CD4-positive, alpha-beta T cell treated with Interleukin-4 for 4 hours (primary cell): ENCODE measurements at regions not wholly inside any gene's neighbourhood (a gene's known extent, or its start where the extent isn't known, plus 50 kb on each side); places are given as distances from the start of the nearest gene placed in this dataset.
"Not testable (repeated sequence)": the region's sequence is repeated elsewhere in the genome, so short reads cannot be mapped to it uniquely, and the experiment has no call there.

ENCODE experiments used
- DNase-seq: peaks from one replicate; pipeline ENCODE4 v3.0.0-alpha.2; 2020

GRCh38 chr10:107546284-107546683, 381.8 kb upstream of the SORCS1 start:
- no peak for DNase-seq

DNA sequence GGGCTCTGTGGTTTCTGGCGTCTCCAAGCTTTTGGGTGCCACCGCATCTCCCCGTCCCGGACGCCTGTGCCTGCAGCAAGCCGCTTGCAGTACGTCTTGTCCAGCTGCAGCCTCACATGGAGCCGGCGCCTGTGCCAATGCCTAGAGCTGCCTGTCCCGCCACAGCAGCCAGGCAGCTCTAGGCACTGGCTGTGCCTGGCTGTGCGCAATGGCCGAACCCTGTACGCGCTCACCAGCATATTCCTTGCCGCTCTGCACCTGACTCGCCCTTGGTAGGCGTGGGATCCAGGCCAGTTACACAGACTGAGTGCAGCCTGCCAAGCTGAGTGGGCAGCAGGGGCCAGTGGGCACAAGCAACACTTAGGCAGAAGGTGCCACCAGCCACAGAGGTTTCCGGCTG, 381.2 kb upstream of the SORCS1 start:
- DNase-seq, result no peak

DNA sequence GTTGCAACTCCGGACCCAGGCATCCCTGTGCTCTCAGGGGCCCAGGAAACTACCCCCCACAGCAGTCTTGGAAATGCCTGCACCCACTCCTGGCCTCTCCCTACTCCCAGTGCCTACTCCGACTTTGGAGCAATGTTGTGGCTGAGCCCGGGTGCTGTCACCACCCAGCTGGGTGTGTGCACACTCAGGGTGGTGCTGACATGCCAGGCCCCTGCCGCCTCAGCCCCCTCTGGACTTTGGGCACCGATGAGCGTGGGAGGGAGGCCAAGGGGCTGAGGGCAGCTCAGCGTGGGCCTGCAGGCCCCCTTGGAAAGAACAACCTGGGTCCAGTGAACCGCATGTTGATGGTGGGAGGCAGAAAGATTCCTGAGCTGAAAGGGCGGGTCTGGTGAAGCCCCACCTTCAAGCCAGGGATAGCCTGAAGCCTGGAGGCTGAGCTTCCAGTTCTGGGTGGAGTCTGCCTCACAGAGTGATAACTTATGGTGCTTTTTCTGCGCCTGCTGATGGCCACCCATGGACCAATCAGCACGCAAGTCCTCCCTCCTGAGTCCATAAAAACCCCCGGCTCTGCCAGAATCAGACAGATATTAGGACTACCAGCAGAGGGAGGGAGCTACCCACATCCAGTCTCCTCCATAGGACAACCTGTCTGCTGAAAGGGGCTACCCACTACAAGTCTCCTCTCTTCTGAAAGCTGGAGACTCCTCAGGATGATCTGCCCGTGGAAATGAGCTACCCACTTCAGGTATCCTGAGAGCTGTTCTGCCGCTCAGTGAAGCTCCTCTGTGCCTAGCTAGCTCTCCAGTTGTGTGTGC, 380.4 kb upstream of the SORCS1 start:
- DNase-seq, result no peak

DNA sequence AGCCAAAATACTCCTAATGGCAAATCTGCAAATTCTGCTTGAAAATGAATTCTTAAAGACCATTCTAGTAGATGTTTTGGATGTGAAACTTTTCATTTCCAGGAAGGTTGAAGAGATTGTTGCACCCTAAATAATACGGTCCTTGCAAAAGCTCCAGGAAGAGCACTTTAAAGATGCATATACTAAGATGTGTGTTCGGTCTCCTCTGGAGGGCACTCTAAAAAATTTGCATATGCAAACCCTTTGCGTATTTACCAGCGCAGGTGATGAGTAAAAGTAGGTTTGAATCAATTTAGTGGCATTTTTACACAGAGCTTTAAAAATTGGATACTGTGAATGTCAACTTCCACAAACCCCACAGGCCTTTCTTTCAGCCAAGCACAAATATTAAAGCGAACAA, 378.1 kb upstream of the SORCS1 start:
- DNase-seq, result no peak

DNA sequence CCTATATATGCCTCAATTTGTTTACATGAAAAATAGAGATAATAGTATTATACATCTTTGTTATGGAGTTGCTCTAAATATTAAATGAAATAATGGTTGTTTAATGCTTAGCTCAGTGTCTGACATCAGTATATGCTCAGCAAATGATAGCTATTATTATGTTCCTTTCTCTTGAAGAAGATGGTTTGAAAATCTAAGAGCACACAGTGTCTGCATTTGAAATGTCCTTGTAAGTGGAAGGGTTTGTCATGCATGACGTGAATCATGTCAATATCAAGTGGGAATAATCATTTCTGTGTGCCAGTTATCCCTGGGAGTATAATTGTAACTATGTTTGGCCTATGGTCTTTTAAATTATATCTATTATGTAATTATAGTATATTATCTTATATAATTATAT, 377.5 kb upstream of the SORCS1 start:
- DNase-seq, result no peak

DNA sequence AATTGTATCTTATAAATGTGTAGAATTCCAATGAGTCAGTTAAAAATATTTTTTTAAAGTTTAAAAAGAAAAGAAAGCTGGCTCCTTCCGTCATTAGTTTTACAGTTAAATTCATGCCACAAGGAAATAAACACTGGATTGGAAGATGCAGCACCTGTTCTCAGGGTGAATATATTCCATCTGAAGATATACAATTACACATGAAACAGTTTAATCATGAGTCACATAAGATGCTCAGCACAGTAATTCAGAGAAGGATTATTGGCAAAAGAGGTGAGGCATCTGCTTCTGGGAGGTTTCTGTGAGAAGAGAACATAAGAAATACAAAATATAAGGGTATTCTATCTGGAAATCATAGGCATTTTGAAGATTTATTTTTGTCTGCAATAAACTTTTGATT, 376.5 kb upstream of the SORCS1 start:
- DNase-seq, result no peak

DNA sequence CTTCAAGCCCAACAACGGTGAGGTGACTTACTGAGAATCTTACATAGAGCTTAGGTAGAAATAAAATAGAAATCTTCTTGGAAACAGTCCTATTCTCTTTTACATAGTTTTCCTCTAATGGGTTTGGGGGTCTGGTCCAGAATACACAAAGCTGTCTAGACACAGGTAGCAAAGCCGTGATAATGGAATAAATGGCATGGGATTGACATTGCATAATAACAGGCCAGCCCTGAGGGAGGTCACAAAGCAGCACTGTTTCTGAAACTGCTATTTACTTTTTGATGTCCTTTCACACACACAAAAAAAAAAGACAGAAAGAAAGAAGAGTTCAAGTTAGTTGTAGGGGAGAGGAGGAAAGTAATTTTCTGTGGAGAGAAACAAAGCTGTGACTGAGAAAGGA, 364.8 kb upstream of the SORCS1 start:
- DNase-seq, result no peak

DNA sequence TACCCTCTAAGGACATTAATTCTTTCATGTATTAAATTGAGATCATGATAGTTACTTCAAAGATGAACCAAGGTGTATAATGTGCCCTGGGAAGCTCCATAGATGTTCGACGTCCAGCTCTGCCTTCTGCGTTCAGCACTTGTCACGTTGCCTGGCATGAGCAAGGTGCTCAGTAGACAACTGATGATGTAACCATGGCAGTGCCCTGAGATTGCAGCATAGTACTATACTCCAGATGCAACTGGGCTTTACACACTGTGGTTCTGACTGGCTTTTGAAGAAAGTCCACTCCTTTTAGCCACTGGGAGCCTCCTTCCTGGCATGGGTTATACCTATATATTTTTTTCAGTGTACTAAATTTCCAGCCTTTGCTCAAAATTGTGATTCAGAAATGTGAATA, 355.8 kb upstream of the SORCS1 start:
- no peak for DNase-seq

DNA sequence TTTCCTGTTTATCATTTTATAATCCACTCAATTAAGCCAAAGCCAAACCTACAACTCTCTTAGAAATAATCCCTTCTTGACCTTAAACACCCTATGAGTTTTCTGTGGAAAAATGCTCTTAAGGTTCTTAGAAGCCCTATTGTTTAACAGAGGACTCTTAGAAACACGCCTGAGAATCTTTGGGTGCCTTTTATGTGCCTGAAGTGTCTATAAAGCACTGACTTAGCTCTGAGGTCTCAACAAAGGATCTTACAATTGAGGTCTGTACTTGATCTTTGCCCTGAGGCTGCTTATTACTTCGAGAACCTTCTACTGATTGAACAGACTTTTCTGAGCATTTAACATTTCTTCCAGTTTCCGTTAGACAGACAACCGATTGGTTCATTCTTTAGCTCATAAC, 353.3 kb upstream of the SORCS1 start:
- no peak for DNase-seq

- no peak for DNase-seq
These were observed 351.8 kb upstream of the SORCS1 start for GRCh38 chr10:107516349-107516748.

- not testable (repeated sequence) for DNase-seq
These were observed 339.5 kb upstream of the SORCS1 start for GRCh38 chr10:107504011-107504410.

GRCh38 chr10:107502229-107502985, 337.9 kb upstream of the SORCS1 start:
- no peak for DNase-seq

GRCh38 chr10:107498983-107499382, 334.5 kb upstream of the SORCS1 start:
- DNase-seq, result no peak

DNA sequence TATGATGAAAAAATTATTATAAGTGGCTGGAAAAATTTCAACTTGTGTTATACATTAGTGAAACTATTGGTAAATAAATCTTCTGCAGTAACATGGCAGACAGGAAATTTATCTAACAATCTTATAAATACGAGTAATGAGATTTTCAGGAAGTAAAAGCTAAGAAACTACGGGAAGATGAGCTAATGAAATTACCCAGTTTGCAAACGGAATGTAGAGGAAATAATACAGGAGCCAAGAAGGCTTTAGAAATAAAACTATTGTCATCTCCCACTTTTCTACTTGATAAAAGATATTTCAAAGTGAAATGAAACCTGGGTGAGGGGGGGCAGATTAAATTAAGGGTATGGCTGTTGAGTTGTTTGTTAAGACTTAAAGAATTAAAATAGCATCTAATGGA, 332.5 kb upstream of the SORCS1 start:
- DNase-seq, result no peak

GRCh38 chr10:107496594-107496993, 332.1 kb upstream of the SORCS1 start:
- DNase-seq, result no peak

GRCh38 chr10:107492389-107492788, 327.9 kb upstream of the SORCS1 start:
- DNase-seq, result no peak

DNA sequence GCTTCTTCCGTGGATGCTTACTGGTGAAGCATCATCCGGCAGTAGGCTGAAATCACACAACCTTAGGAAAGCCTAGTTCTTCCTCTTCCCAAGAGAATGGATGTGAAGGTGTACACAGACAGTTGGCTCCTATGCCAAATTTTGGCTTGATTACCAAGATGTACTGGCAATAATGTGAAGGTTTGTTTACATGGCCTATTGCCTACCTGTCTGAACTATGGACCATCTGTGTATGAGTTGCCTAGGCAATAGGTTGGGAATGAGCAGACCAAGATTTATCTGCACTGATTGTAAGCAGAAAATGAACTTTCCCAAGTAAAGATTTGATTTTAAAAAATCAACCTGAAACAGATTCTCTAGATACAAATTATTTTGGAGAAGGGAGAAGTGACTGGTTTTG, 325.9 kb upstream of the SORCS1 start:
- no peak for DNase-seq

- DNase-seq, result no peak
These were observed 322.8 kb upstream of the SORCS1 start for GRCh38 chr10:107487284-107487683.

GRCh38 chr10:107485019-107485418, 320.5 kb upstream of the SORCS1 start:
- DNase-seq, result no peak

GRCh38 chr10:107481881-107482280, 317.4 kb upstream of the SORCS1 start:
- DNase-seq, result no peak

DNA sequence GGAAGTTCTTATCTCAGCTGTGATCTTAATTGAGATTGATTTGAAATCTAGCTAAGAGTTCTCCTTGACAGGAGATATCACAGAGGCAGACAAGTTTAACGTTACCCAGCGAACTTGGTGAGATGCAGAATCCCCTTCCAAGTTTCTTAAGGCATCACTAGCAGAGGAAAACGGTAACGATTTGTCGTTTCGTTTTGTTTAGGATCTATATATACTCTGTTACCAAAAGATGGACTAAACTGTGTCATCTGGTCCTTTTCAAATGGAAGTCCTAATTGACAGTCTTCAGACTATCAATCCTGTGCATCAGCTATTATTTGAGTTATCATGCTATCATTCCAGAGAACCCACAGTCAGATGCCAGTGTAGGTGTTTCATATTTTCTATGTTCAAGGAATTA, 316.7 kb upstream of the SORCS1 start:
- DNase-seq, result no peak

GRCh38 chr10:107480781-107481180, 316.3 kb upstream of the SORCS1 start:
- DNase-seq, result no peak

DNA sequence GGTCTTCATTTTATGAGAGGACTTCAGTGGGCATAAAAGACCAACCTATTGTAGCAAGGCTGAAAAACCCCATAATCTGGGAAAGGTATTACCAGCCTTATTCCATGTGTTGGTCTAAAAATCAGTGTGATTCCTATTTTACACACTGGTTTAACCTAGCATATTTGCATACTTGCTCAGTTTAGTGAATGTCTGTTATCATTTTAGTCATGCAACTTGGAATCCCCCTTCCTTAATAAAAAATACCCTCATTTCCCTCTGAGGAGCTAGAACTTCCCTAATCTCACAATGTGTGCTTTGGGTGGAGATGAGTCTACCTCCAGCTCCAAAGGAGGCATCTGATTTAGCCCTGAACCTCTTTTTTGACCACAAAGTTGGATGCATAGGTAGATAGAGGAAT, 312.8 kb upstream of the SORCS1 start:
- DNase-seq, result no peak

DNA sequence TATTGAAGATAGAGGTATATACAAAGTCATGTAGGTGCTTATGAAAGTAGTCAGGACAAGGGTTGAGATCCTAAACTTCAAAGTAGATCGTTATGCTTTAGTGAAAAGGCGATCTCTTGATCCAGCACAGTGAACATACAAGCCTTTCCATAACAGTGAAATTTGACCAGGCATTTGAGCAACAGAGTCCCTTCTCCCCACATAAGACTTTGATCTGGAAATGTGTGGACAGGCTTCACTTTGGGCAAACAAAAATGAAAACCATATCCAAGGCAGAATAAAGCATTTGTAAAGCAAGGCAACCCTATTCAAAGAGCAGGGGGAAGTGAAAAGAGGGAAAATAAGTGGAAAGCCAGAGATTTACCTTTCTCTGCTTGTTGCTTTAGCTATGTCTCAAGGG, 311.9 kb upstream of the SORCS1 start:
- DNase-seq, result no peak

GRCh38 chr10:107474650-107475049, 310.1 kb upstream of the SORCS1 start:
- DNase-seq, result no peak
